ENCODE measurements at regions not wholly inside any gene's neighbourhood (a gene's known extent, or its start where the extent isn't known, plus 50 kb on each side); places are given as distances from the start of the nearest gene placed in this dataset.
"Not testable (repeated sequence)": the region's sequence is repeated elsewhere in the genome, so short reads cannot be mapped to it uniquely, and the experiment has no call there.

- Mint-ChIP-seq H3K27me3 (ENCODE audit: low read depth in 3 of 3) (peaks cover 2 to 7% (median 3%) of the 10 kb centered on the region in 3 donors), H3K4me1 (peaks cover 0 to 4% of the 10 kb centered on the region in 2 donors), H3K27ac (no peak overlapping the region), H3K4me3 (no peak overlapping the region), H3K9me3 (no peaks in the 10 kb centered on the region), H3K36me3 (peaks cover 2 to 4% (median 3%) of the 10 kb centered on the region in 3 donors)
- DNase-seq, result no peak
Observed at GRCh38 chr13:80497439-80497838, 156.5 kb upstream of the SPRY2 start.

DNA sequence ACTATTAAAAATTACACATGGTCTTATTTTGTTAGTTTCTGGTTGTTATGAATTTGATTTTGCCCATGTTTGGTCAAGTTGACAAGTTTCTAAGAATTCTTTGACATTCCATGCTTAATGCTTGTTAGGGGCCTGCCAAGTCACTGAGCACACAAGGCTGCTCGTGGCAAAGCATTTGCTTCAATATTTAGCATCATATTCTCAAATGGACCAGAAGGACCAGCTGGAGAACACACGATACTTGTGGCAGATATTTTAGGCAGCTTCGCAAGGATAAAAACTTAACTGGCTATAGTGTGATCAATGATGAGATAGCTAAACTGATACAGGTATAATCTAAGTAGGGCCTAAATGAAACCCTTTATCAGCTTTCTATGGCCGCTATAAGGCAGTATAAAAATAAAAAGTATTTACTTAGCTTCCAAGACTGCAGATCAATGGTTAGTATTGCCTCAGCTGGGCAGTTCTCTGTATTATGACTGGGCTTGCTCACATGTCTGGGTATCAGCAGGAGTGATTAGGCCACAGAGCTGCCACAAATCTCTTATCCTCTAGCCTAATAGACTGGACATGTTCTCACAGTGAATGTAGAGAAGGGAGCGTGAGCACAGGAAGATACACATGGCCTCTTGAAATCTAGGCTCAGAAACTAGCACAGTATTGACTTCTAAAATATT, 155.9 kb upstream of the SPRY2 start:
- H3K9me3 Mint-ChIP-seq, result no peaks in the 10 kb centered on the region
- peaks cover 2 to 5% (median 3%) of the 10 kb centered on the region in 3 donors for H3K27me3 Mint-ChIP-seq (ENCODE audit: low read depth in 3 of 3)
- H3K36me3 Mint-ChIP-seq, result peaks cover 0 to 4% (median 3%) of the 10 kb centered on the region in 3 donors
- H3K4me3 Mint-ChIP-seq, result no peak overlapping the region
- no peak overlapping the region for H3K27ac Mint-ChIP-seq
- DNase-seq, result no peak
- H3K4me1 Mint-ChIP-seq, result peaks cover 0 to 6% of the 10 kb centered on the region in 2 donors

GRCh38 chr13:80490491-80490943, 149.6 kb upstream of the SPRY2 start:
- H3K9me3 Mint-ChIP-seq; H3K4me3 Mint-ChIP-seq; DNase-seq; H3K36me3 Mint-ChIP-seq; H3K27ac Mint-ChIP-seq; H3K27me3 Mint-ChIP-seq (ENCODE audit: low read depth in 3 of 3): not testable (repeated sequence)
- peaks cover 4 to 14% of the 10 kb centered on the region in 2 donors for H3K4me1 Mint-ChIP-seq

DNA sequence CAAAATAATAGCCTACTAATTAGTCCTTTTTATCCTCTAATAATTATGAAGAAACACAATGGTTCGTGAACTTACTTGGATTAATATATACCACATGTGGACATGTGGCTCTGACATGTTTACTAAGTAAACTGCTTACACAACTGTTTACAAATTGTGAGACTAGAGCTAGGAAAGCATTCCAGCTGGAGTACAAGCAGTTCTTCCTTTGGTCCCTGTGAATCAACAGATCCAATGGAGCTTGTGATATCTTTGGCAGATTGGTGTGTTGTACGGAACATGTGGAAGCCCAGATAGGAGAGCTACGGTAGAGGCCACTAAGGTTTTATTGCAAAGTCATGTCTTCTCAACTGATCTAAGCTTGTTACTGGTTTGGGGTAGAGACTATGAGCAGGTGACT, 145.5 kb upstream of the SPRY2 start:
- H3K4me1 Mint-ChIP-seq, result peaks cover 4 to 16% of the 10 kb centered on the region in 2 donors
- H3K4me3 Mint-ChIP-seq, result no peak overlapping the region
- DNase-seq, result no peak
- H3K9me3 Mint-ChIP-seq, result peaks cover 0 to 2% (median 0%) of the 10 kb centered on the region in 6 donors
- no peak overlapping the region for H3K27ac Mint-ChIP-seq
- H3K36me3 Mint-ChIP-seq, result peaks cover 0 to 7% (median 0%) of the 10 kb centered on the region in 3 donors
- peaks cover 0 to 5% (median 2%) of the 10 kb centered on the region in 3 donors for H3K27me3 Mint-ChIP-seq (ENCODE audit: low read depth in 3 of 3)

- H3K27ac Mint-ChIP-seq, result no peak overlapping the region
- H3K36me3 Mint-ChIP-seq, result peaks cover 0 to 3% (median 0%) of the 10 kb centered on the region in 3 donors
- H3K9me3 Mint-ChIP-seq, result peaks cover 0 to 2% (median 0%) of the 10 kb centered on the region in 6 donors
- peaks cover 22 to 39% of the 10 kb centered on the region in 2 donors for H3K4me1 Mint-ChIP-seq
- DNase-seq, result no peak
- H3K4me3 Mint-ChIP-seq, result no peak overlapping the region
- H3K27me3 Mint-ChIP-seq (ENCODE audit: low read depth in 3 of 3), result peaks cover under 1 to 3% (median 2%) of the 10 kb centered on the region in 3 donors
Observed at GRCh38 chr13:80483157-80483556, 142.2 kb upstream of the SPRY2 start.

DNA sequence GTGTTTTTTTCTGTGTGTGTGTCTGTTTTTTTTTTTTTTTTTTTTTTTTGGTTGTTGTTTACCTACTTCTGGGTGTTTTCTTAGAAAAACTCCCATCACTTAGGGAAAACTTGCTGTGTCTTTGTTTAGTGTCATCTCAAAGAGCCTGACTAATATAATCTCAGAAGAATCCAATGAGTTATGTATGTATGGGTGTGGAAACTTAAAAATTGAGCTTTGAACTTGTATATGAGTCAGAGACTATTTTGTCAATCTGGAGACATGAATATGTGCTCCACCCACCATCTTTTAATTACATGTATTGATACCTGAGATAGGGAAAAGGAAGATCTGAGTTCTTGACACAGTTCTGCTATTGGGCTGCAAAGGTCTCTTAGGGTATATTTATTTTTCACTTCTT, 140.7 kb upstream of the SPRY2 start:
- H3K4me1 Mint-ChIP-seq, result peaks cover 38 to 55% of the 10 kb centered on the region in 2 donors
- peaks cover 6 to 7% (median 7%) of the 10 kb centered on the region in 3 donors for H3K27me3 Mint-ChIP-seq (ENCODE audit: low read depth in 3 of 3)
- H3K36me3 Mint-ChIP-seq, result peaks cover 0 to 3% (median 0%) of the 10 kb centered on the region in 3 donors
- H3K9me3 Mint-ChIP-seq, result peaks cover 0 to 5% (median 0%) of the 10 kb centered on the region in 6 donors
- no peak for DNase-seq
- no peak overlapping the region for H3K27ac Mint-ChIP-seq
- H3K4me3 Mint-ChIP-seq, result no peak overlapping the region

GRCh38 chr13:80477661-80478443, 136.9 kb upstream of the SPRY2 start:
- peaks cover 0 to 4% (median 0%) of the 10 kb centered on the region in 3 donors for H3K36me3 Mint-ChIP-seq
- H3K4me1 Mint-ChIP-seq, result peaks cover 45 to 63% of the 10 kb centered on the region in 2 donors
- peak; percentile 73 to 76 (median 75) for DNase-seq
- peak overlapping the region; percentile 36 to 72 (median 56) for H3K27ac Mint-ChIP-seq
- peak overlapping the region; percentile 51 to 77 (median 60) for H3K4me3 Mint-ChIP-seq
- peaks cover 0 to 3% (median 0%) of the 10 kb centered on the region in 6 donors for H3K9me3 Mint-ChIP-seq
- H3K27me3 Mint-ChIP-seq (ENCODE audit: low read depth in 3 of 3), result peaks cover 7 to 9% (median 8%) of the 10 kb centered on the region in 3 donors

GRCh38 chr13:80476953-80477352, 136.0 kb upstream of the SPRY2 start:
- Mint-ChIP-seq H3K36me3 (peaks cover 0 to 4% (median 0%) of the 10 kb centered on the region in 3 donors), H3K9me3 (peaks cover 0 to 3% (median 0%) of the 10 kb centered on the region in 6 donors), H3K4me3 (peak overlapping the region; percentile 51 to 77 (median 60)), H3K4me1 (peaks cover 45 to 61% of the 10 kb centered on the region in 2 donors), H3K27ac (peak overlapping the region in 1 of 6 donors; percentile 55), H3K27me3 (ENCODE audit: low read depth in 3 of 3) (peaks cover 7 to 9% (median 8%) of the 10 kb centered on the region in 3 donors)
- DNase-seq, result no peak

GRCh38 chr13:80475718-80476117, 134.8 kb upstream of the SPRY2 start:
- DNase-seq, result no peak
- peaks cover 0 to 4% (median 0%) of the 10 kb centered on the region in 3 donors for H3K36me3 Mint-ChIP-seq
- peaks cover 42 to 49% of the 10 kb centered on the region in 2 donors for H3K4me1 Mint-ChIP-seq
- H3K9me3 Mint-ChIP-seq, result peaks cover 0 to 3% (median 0%) of the 10 kb centered on the region in 6 donors
- peaks cover 7 to 9% (median 8%) of the 10 kb centered on the region in 3 donors for H3K27me3 Mint-ChIP-seq (ENCODE audit: low read depth in 3 of 3)
- no peak overlapping the region for H3K4me3 Mint-ChIP-seq
- H3K27ac Mint-ChIP-seq, result no peak overlapping the region

GRCh38 chr13:80473695-80474094, 132.8 kb upstream of the SPRY2 start:
- Mint-ChIP-seq H3K36me3 (peaks cover 0 to 4% (median 3%) of the 10 kb centered on the region in 3 donors), H3K4me3 (no peak overlapping the region), H3K9me3 (peaks cover 0 to 3% (median 0%) of the 10 kb centered on the region in 6 donors), H3K27ac (no peak overlapping the region), H3K27me3 (ENCODE audit: low read depth in 3 of 3) (peaks cover 4 to 9% (median 8%) of the 10 kb centered on the region in 3 donors), H3K4me1 (peaks cover 25 to 40% of the 10 kb centered on the region in 2 donors)
- no peak for DNase-seq

DNA sequence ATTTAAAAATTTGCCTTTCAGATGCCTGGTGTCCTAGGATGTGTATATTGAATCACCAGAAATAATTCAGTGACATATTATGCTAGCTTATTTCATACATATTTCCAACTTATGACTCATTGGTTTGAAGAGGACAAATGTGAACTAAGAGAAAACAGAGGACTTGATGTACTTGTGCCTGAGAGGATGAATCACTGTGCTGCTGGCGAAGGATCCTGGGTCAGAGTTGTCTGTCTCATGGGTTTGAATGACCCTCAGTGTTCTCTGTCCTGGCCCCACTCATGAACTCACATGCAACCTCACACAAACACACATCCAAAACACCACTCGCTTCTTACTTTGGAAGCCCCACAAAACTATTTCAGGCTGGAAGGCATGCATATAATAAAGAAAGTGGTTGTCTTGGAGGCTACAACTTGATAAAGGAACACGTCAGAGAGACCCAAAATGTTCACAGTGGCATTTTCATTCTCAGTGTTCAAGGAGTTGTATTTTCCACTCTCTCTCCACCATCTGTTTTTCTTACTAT, 129.0 kb upstream of the SPRY2 start:
- no peak overlapping the region for H3K4me3 Mint-ChIP-seq
- H3K27ac Mint-ChIP-seq, result no peak overlapping the region
- no peaks in the 10 kb centered on the region for H3K9me3 Mint-ChIP-seq
- peaks cover 0 to 19% of the 10 kb centered on the region in 2 donors for H3K4me1 Mint-ChIP-seq
- peaks cover 0 to 3% (median 0%) of the 10 kb centered on the region in 3 donors for H3K27me3 Mint-ChIP-seq (ENCODE audit: low read depth in 3 of 3)
- peaks cover 0 to 4% (median 3%) of the 10 kb centered on the region in 3 donors for H3K36me3 Mint-ChIP-seq
- no peak for DNase-seq

DNA sequence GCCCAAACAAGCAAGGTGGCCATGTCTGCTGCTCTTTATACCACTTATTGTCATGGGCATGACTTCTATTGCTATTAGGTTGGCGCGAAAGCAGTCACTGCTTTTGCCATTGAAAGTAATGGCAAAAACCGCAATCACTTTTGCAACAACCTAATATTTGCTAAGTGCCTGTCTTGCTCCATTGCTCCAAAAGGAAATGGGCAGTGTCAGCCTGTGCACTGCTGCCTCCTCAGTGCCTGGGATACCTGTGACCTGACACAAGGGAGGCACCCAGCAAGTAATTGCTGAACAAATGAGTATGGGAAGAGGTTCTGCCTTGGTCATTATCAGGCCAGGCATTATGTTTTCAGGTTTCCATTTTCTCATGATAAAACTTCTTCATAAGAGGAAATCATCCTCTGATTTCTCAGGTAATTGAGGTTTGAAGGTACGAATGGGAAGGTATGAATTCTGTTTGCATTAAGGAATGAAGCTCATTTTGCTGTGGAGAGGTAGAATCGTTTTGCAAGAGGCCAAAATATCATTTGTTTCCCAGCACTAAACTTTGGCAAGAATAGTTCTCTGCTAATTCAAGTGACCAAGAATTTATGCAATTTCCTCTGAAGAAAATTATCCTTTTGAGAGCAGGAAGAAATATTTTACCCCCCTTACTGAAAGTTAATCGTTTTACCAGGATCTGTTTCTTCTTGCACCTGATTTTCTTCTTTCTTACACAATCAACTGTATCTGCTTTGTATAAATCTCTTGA, 128.4 kb upstream of the SPRY2 start:
- Mint-ChIP-seq H3K36me3 (peaks cover 0 to 3% (median 0%) of the 10 kb centered on the region in 3 donors), H3K4me1 (peaks cover 2 to 19% of the 10 kb centered on the region in 2 donors)

DNA sequence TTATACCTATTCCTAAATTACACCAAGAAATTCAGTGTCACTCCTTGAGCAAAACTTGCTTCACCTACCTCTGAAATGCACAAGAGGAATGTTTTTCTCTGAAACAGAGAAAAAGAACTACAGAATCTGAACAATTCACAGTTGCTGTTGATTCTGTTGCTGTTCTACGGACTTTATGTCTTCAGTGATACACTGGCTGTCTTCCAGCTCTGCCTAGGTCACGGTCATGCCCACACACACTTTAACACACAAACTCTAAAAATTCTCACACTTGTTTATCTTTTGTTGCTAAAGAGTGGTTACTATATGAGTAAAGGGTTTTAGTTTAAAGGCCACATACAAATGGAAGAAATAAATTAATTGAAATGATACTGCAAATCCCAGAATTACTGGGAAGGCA, 124.4 kb upstream of the SPRY2 start:
- H3K27ac Mint-ChIP-seq, result no peak overlapping the region
- H3K36me3 Mint-ChIP-seq, result peaks cover 0 to 1% (median 0%) of the 10 kb centered on the region in 3 donors
- DNase-seq, result no peak
- H3K9me3 Mint-ChIP-seq, result no peaks in the 10 kb centered on the region
- H3K4me3 Mint-ChIP-seq, result no peak overlapping the region
- H3K27me3 Mint-ChIP-seq (ENCODE audit: low read depth in 3 of 3), result no peaks in the 10 kb centered on the region
- H3K4me1 Mint-ChIP-seq, result peaks cover 4 to 21% of the 10 kb centered on the region in 2 donors

More for the DNA sequence above, 128.4 kb upstream of the SPRY2 start:
- H3K9me3 Mint-ChIP-seq, result no peaks in the 10 kb centered on the region
- H3K27ac Mint-ChIP-seq, result no peak overlapping the region
- DNase-seq, result no peak
- peaks cover 0 to 1% (median 0%) of the 10 kb centered on the region in 3 donors for H3K27me3 Mint-ChIP-seq (ENCODE audit: low read depth in 3 of 3)
- H3K4me3 Mint-ChIP-seq, result no peak overlapping the region

Data from immature natural killer cell (primary cell).